ENCODE measurements at regions not wholly inside any gene's neighbourhood (a gene's known extent, or its start where the extent isn't known, plus 50 kb on each side); places are given as distances from the start of the nearest gene placed in this dataset.

- Histone ChIP-seq H3K36me3 (no peaks in the 10 kb centered on the region), H3K9me3 (ENCODE audit: low read depth) (no peaks in the 10 kb centered on the region), H3K4me1 (ENCODE audit: low read depth) (no peaks in the 10 kb centered on the region), H3K27me3 (no peaks in the 10 kb centered on the region), H3K27ac (no peak overlapping the region), H3K4me3 (no peak overlapping the region)
- DNase-seq (ENCODE audit: low read depth in 1 of 2, low spot score in 1 of 2), result no peak
- no peak for TF ChIP-seq CTCF (IDR thresholded peaks at IDR 0.05; ENCODE audit: low read depth, low read length)
Measured at GRCh38 chr5:106386287-106386686, 1284.5 kb downstream of the EFNA5 start.

DNA sequence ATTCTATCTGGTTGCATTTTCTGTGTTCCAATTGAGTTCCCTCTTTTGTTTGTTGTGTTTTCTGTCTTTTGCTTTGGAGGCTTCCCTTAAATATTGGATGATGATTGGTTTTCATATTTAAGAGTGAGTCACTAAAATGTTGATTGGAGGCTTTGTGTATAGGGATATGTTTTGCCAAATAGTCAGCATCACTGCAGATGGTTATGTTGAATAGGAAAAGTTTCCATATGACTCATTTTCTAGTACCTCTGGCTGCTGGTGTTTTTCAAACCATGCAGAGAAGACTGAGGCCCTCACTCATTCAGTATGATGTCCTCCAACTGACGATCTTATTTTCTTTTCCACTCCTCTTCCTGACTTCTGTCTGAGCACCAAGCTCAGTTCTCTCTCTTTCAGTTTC is 1290.0 kb downstream of the EFNA5 start:
- TF ChIP-seq CTCF (IDR thresholded peaks at IDR 0.05; ENCODE audit: low read depth, low read length), result no peak
- no peak overlapping the region for H3K4me3 ChIP-seq
- DNase-seq (ENCODE audit: low read depth in 1 of 2, low spot score in 1 of 2), result peak in 1 of 2 donors; percentile 26
- no peaks in the 10 kb centered on the region for H3K36me3 ChIP-seq
- no peaks in the 10 kb centered on the region for H3K4me1 ChIP-seq (ENCODE audit: low read depth)
- H3K27ac ChIP-seq, result no peak overlapping the region
- H3K9me3 ChIP-seq (ENCODE audit: low read depth), result no peaks in the 10 kb centered on the region
- H3K27me3 ChIP-seq, result no peaks in the 10 kb centered on the region

GRCh38 chr5:106376522-106376921 is 1294.2 kb downstream of the EFNA5 start:
- H3K27me3 ChIP-seq, result no peaks in the 10 kb centered on the region
- no peak for TF ChIP-seq CTCF (IDR thresholded peaks at IDR 0.05; ENCODE audit: low read depth, low read length)
- no peaks in the 10 kb centered on the region for H3K36me3 ChIP-seq
- no peak overlapping the region for H3K27ac ChIP-seq
- peak in 1 of 2 donors; percentile 23 for DNase-seq (ENCODE audit: low read depth in 1 of 2, low spot score in 1 of 2)
- no peak overlapping the region for H3K4me3 ChIP-seq
- H3K4me1 ChIP-seq (ENCODE audit: low read depth), result no peaks in the 10 kb centered on the region
- no peaks in the 10 kb centered on the region for H3K9me3 ChIP-seq (ENCODE audit: low read depth)

GRCh38 chr5:106374956-106375355 is 1295.8 kb downstream of the EFNA5 start:
- no peak for TF ChIP-seq CTCF (IDR thresholded peaks at IDR 0.05; ENCODE audit: low read depth, low read length)

DNA sequence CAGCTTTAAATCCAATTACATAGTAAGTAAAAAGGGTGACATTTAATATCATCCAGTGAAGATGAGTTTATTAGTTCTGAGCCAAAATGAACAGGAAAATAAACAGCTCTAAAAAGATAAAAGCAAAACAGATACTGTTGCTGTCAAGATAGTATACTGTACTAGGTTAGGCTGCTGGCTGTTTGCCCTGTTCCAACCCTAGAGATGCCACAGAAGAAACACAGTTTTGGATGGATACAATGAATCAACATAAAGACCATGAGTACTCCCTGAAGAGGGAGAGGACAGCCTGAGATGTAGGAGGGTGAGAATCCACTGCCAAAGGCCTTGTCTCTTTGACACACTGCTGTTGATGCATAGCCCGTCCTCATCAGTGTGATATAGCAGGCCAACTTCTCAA is 1302.7 kb downstream of the EFNA5 start:
- no peak for TF ChIP-seq CTCF (IDR thresholded peaks at IDR 0.05; ENCODE audit: low read depth, low read length)
- DNase-seq (ENCODE audit: low read depth in 1 of 2, low spot score in 1 of 2), result no peak
- no peaks in the 10 kb centered on the region for H3K9me3 ChIP-seq (ENCODE audit: low read depth)
- no peaks in the 10 kb centered on the region for H3K36me3 ChIP-seq
- no peaks in the 10 kb centered on the region for H3K27me3 ChIP-seq
- H3K4me1 ChIP-seq (ENCODE audit: low read depth), result no peaks in the 10 kb centered on the region
- no peak overlapping the region for H3K27ac ChIP-seq
- H3K4me3 ChIP-seq, result no peak overlapping the region

More at GRCh38 chr5:106374956-106375355, 1295.8 kb downstream of the EFNA5 start:
- H3K27ac ChIP-seq, result no peak overlapping the region
- no peaks in the 10 kb centered on the region for H3K4me1 ChIP-seq (ENCODE audit: low read depth)
- no peaks in the 10 kb centered on the region for H3K9me3 ChIP-seq (ENCODE audit: low read depth)
- DNase-seq (ENCODE audit: low read depth in 1 of 2, low spot score in 1 of 2), result no peak
- no peak overlapping the region for H3K4me3 ChIP-seq
- no peaks in the 10 kb centered on the region for H3K27me3 ChIP-seq
- H3K36me3 ChIP-seq, result no peaks in the 10 kb centered on the region

- Histone ChIP-seq H3K36me3 (no peaks in the 10 kb centered on the region), H3K4me1 (ENCODE audit: low read depth) (no peaks in the 10 kb centered on the region), H3K27ac (no peak overlapping the region), H3K27me3 (no peaks in the 10 kb centered on the region), H3K4me3 (no peak overlapping the region), H3K9me3 (ENCODE audit: low read depth) (no peaks in the 10 kb centered on the region)
- TF ChIP-seq CTCF (IDR thresholded peaks at IDR 0.05; ENCODE audit: low read depth, low read length), result no peak
- DNase-seq (ENCODE audit: low read depth in 1 of 2, low spot score in 1 of 2), result no peak
Measured at GRCh38 chr5:106367281-106367680, 1303.5 kb downstream of the EFNA5 start.
